ENCODE measurements at regions not wholly inside any gene's neighbourhood (a gene's known extent, or its start where the extent isn't known, plus 50 kb on each side); places are given as distances from the start of the nearest gene placed in this dataset.
"Not testable (repeated sequence)": the region's sequence is repeated elsewhere in the genome, so short reads cannot be mapped to it uniquely, and the experiment has no call there.

DNA sequence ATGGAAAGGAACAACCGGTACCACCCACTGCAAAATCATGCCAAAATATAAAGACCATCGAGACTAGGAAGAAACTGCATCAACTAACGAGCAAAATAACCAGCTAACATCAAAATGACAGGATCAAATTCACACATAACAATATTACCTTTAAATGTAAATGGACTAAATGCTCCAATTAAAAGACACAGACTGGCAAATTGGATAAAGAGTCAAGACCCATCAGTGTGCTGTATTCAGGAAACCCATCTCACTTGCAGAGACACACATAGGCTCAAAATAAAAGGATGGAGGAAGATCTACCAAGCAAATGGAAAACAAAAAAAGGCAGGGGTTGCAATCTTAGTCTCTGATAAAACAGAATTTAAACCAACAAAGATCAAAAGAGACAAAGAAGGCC lies 144.4 kb downstream of the IBTK start:
- in situ Hi-C loops (cut with HindIII; ENCODE audit: low pct_unique_long_range_greater_than_20kb, low sequenced_read_pairs); POLR2A ChIA-PET; CTCF ChIA-PET; intact Hi-C loops (cut with micrococcal nuclease; ENCODE audit: unreplicated experiment); BruUV-seq (replicated peaks); ATAC-seq; H3K27me3 ChIP-seq (ENCODE audit: control insufficient read depth, insufficient read depth, low read length); DNase-seq (ENCODE audit: low read depth, low spot score); H3K9me3 ChIP-seq (ENCODE audit: control insufficient read depth, insufficient read depth, low read depth, low read length); H3K36me3 ChIP-seq (ENCODE audit: control insufficient read depth, insufficient read depth, low read length); H3K4me1 ChIP-seq (ENCODE audit: control insufficient read depth, insufficient read depth, low read length); H3K27ac ChIP-seq (ENCODE audit: low read length); H3K4me3 ChIP-seq (ENCODE audit: low read depth in 2 of 2, low read length in 2 of 2): not testable (repeated sequence)

DNA sequence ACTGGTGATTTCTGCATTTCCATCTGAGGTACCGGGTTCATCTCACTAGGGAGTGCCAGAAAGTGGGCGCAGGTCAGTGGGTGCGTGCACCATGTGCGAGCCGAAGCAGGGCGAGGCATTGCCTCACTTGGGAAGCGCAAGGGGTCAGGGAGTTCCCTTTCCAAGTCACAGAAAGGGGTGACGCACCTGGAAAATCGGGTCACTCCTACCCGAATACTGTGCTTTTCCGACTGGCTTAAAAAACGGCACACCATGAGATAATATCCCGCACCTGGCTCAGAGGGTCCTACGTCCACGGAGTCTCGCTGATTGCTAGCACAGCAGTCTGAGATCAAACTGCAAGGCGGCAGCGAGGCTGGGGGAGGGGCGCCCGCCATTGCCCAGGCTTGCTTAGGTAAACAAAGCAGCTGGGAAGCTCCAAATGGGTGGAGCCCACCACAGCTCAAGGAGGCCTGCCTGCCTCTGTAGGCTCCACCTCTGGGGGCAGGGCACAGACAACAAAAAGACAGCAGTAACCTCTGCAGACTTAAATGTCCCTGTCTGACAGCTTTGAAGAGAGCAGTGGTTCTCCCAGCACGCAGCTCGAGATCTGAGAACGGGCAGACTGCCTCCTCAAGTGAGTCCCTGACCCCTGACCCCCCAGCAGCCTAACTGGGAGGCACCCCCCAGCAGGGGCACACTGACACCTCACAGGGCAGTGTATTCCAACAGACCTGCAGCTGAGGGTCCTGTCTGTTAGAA lies 146.0 kb downstream of the IBTK start:
- H3K4me1 ChIP-seq (ENCODE audit: control insufficient read depth, insufficient read depth, low read length); in situ Hi-C loops (cut with HindIII; ENCODE audit: low pct_unique_long_range_greater_than_20kb, low sequenced_read_pairs); intact Hi-C loops (cut with micrococcal nuclease; ENCODE audit: unreplicated experiment); CTCF ChIA-PET; H3K4me3 ChIP-seq (ENCODE audit: low read depth in 2 of 2, low read length in 2 of 2); H3K9me3 ChIP-seq (ENCODE audit: control insufficient read depth, insufficient read depth, low read depth, low read length); H3K36me3 ChIP-seq (ENCODE audit: control insufficient read depth, insufficient read depth, low read length); H3K27me3 ChIP-seq (ENCODE audit: control insufficient read depth, insufficient read depth, low read length); DNase-seq (ENCODE audit: low read depth, low spot score); H3K27ac ChIP-seq (ENCODE audit: low read length); POLR2A ChIA-PET; BruUV-seq (replicated peaks); ATAC-seq: not testable (repeated sequence)

DNA sequence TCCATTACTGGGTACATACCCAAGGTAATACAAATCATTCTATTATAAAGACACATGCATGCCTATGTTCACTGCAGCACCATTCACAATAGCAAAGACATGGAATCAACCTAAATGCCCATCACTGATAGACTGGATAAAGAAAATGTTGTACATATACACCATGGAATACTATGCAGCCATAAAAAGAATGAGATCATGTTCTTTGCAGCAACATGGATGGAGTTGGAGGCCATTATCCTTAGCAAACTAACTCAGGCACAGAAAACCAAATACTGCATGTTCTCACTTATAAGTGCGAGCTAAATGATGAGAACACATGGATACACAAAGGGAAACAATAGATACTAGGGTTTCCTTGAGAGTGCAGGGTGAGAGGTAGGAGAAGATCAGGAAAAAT lies 146.8 kb downstream of the IBTK start:
- intact Hi-C loops (cut with micrococcal nuclease; ENCODE audit: unreplicated experiment); BruUV-seq (replicated peaks); ATAC-seq; in situ Hi-C loops (cut with HindIII; ENCODE audit: low pct_unique_long_range_greater_than_20kb, low sequenced_read_pairs); H3K4me3 ChIP-seq (ENCODE audit: low read depth in 2 of 2, low read length in 2 of 2); H3K27me3 ChIP-seq (ENCODE audit: control insufficient read depth, insufficient read depth, low read length); H3K27ac ChIP-seq (ENCODE audit: low read length); H3K36me3 ChIP-seq (ENCODE audit: control insufficient read depth, insufficient read depth, low read length); H3K4me1 ChIP-seq (ENCODE audit: control insufficient read depth, insufficient read depth, low read length); H3K9me3 ChIP-seq (ENCODE audit: control insufficient read depth, insufficient read depth, low read depth, low read length); CTCF ChIA-PET; POLR2A ChIA-PET; DNase-seq (ENCODE audit: low read depth, low spot score): not testable (repeated sequence)

DNA sequence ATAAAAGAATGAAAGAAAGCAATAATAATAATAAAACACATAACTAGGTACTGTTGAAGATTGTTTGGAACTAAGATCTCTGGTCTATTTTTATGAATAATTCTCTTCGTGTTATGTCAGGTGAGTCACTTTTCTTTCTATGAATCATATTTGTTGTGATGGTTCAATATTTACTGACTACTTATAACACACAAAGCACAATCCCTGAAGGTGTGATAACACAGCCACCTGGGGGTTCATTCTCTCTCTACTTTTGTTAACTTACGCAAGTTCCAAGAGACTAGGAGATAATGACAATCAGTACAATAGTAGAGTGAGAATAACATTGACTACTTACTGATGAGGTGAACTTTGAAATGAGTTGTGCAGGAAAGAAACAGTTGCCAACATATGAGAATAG lies 149.9 kb downstream of the IBTK start:
- TF ChIP-seq TCF7L2 (IDR thresholded peaks at IDR 0.05; ENCODE audit: low read depth, low read length) (no peak), SIN3A (IDR thresholded peaks at IDR 0.05; ENCODE audit: borderline replicate concordance, insufficient read depth, low read depth, low read length) (no peak), POLR2AphosphoS5 (IDR thresholded peaks at IDR 0.05; ENCODE audit: low read depth, low read length) (no peak)
- TF ChIP-seq, protein P1, sequence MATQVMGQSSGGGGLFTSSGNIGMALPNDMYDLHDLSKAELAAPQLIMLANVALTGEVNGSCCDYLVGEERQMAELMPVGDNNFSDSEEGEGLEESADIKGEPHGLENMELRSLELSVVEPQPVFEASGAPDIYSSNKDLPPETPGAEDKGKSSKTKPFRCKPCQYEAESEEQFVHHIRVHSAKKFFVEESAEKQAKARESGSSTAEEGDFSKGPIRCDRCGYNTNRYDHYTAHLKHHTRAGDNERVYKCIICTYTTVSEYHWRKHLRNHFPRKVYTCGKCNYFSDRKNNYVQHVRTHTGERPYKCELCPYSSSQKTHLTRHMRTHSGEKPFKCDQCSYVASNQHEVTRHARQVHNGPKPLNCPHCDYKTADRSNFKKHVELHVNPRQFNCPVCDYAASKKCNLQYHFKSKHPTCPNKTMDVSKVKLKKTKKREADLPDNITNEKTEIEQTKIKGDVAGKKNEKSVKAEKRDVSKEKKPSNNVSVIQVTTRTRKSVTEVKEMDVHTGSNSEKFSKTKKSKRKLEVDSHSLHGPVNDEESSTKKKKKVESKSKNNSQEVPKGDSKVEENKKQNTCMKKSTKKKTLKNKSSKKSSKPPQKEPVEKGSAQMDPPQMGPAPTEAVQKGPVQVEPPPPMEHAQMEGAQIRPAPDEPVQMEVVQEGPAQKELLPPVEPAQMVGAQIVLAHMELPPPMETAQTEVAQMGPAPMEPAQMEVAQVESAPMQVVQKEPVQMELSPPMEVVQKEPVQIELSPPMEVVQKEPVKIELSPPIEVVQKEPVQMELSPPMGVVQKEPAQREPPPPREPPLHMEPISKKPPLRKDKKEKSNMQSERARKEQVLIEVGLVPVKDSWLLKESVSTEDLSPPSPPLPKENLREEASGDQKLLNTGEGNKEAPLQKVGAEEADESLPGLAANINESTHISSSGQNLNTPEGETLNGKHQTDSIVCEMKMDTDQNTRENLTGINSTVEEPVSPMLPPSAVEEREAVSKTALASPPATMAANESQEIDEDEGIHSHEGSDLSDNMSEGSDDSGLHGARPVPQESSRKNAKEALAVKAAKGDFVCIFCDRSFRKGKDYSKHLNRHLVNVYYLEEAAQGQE (IDR thresholded peaks at IDR 0.05; ENCODE audit: insufficient read depth in 1 of 2, low read depth in 2 of 2, low read length in 1 of 2): no peak
- TF ChIP-seq, protein P2, sequence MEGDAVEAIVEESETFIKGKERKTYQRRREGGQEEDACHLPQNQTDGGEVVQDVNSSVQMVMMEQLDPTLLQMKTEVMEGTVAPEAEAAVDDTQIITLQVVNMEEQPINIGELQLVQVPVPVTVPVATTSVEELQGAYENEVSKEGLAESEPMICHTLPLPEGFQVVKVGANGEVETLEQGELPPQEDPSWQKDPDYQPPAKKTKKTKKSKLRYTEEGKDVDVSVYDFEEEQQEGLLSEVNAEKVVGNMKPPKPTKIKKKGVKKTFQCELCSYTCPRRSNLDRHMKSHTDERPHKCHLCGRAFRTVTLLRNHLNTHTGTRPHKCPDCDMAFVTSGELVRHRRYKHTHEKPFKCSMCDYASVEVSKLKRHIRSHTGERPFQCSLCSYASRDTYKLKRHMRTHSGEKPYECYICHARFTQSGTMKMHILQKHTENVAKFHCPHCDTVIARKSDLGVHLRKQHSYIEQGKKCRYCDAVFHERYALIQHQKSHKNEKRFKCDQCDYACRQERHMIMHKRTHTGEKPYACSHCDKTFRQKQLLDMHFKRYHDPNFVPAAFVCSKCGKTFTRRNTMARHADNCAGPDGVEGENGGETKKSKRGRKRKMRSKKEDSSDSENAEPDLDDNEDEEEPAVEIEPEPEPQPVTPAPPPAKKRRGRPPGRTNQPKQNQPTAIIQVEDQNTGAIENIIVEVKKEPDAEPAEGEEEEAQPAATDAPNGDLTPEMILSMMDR (IDR thresholded peaks at IDR 0.05): no peak
- POLR2A ChIA-PET: no interaction called here
- no peaks in the 10 kb centered on the region for H3K27me3 ChIP-seq (ENCODE audit: control insufficient read depth, insufficient read depth, low read length)
- H3K36me3 ChIP-seq (ENCODE audit: control insufficient read depth, insufficient read depth, low read length): no peaks in the 10 kb centered on the region
- in situ Hi-C loops (cut with HindIII; ENCODE audit: low pct_unique_long_range_greater_than_20kb, low sequenced_read_pairs): no loop called here
- no peak overlapping the region for H3K27ac ChIP-seq (ENCODE audit: low read length)
- no TSS peak for BruUV-seq (replicated peaks)
- no peak for ATAC-seq
- no peak overlapping the region for H3K4me3 ChIP-seq (ENCODE audit: low read depth in 2 of 2, low read length in 2 of 2)
- intact Hi-C loops (cut with micrococcal nuclease; ENCODE audit: unreplicated experiment): no loop called here
- H3K9me3 ChIP-seq (ENCODE audit: control insufficient read depth, insufficient read depth, low read depth, low read length): no peaks in the 10 kb centered on the region
- no peak for DNase-seq (ENCODE audit: low read depth, low spot score)
- CTCF ChIA-PET: no interaction called here
- H3K4me1 ChIP-seq (ENCODE audit: control insufficient read depth, insufficient read depth, low read length): no peaks in the 10 kb centered on the region

Measured in Panc1 (cell line).